H1 (cell line): ENCODE measurements at regions not wholly inside any gene's neighbourhood (a gene's known extent, or its start where the extent isn't known, plus 50 kb on each side); places are given as distances from the start of the nearest gene placed in this dataset.

Source experiments
- BACH1 ChIP-seq: IDR thresholded peaks from 2 replicates; pipeline ENCODE4 v1.6.1; 2012; ENCODE audit warnings: low read length, improper control_type of control experiment

DNA sequence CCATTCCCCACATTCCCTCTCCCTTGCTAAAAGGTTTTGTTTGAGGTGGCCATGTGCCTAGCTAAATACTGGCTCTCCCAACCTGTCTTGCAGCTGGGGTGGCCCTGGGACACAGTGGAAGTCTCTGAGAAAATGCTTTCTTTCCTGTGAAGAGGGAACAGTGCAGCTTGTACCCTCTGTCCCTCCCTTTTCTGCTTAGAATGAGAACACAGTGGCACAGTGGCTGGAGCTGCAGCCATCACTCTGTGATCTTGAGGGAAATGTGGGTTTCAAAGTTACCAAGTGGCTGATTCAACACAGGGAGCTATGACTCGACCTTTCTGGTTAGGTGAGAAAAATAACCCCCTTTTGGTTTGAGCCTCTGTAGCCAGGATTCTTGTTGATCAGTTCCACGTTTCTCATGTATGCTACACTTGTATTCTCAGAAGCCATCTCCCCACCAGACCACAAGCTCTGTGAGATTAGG, 62.7 kb upstream of the CARD11 start (continued):
- TF ChIP-seq BACH1 = no peak
